ENCODE measurements at regions not wholly inside any gene's neighbourhood (a gene's known extent, or its start where the extent isn't known, plus 50 kb on each side); places are given as distances from the start of the nearest gene placed in this dataset.

DNA sequence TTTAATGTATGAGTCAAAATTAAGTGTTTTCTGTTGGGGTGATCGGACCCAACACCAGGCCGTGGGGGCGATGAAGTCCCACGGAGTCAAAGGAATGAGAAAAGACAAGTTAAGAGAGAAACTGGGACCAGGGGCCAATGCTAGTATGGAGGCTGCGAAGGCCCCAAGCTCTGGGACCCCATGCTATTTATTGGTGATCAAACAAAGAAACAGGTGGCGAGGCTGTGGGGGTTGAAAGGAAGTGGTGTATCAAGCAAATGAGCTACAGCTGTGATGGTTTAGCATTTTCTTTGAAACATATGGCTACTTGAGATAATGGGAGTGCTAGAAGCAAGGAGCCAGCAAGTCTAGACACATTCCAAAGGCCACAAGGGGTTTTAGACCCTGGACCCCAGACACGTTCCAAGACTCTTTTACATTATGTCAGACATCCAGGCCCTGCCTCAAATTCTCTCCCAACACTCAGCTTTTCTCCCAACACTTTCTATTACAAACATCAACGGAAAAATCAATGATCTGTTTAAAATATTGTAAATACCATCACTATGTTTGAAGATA lies 56.0 kb upstream of the SNRPN start:
- Histone ChIP-seq H3K27me3 (ENCODE audit: control insufficient read depth in 1 of 2, insufficient read depth in 1 of 2, low read length in 2 of 2) (no peaks in the 10 kb centered on the region), H3K79me1 (replicated peaks; ENCODE audit: low read length, poor library complexity, severe bottlenecking) (no peaks in the 10 kb centered on the region), H2AFZ (ENCODE audit: low read depth, low read length) (no peak overlapping the region), H3K27ac (ENCODE audit: low read length, poor library complexity, severe bottlenecking) (no peak overlapping the region), H3K4me2 (ENCODE audit: low read length, poor library complexity, severe bottlenecking) (no peak overlapping the region), H3K4me1 (ENCODE audit: control insufficient read depth, insufficient read depth, low read depth, low read length) (no peaks in the 10 kb centered on the region), H3K23ac (ENCODE audit: low read length in 2 of 2) (no peak overlapping the region), H3K14ac (ENCODE audit: low read length in 2 of 2) (no peak overlapping the region), H3K4ac (ENCODE audit: low read depth in 1 of 2, low read length in 2 of 2) (no peak overlapping the region), H2BK12ac (ENCODE audit: low read length in 2 of 2) (no peak overlapping the region), H3K9me3 (ENCODE audit: control insufficient read depth, low read length) (peaks cover 33% of the 10 kb centered on the region), H3K36me3 (ENCODE audit: control insufficient read depth in 1 of 2, insufficient read depth in 2 of 2, low read depth in 1 of 2, low read length in 2 of 2) (no peaks in the 10 kb centered on the region), H4K8ac (ENCODE audit: low read length) (no peak overlapping the region), H2BK15ac (ENCODE audit: low read depth, poor library complexity, severe bottlenecking) (no peak overlapping the region), H3K18ac (ENCODE audit: low read depth in 1 of 2, low read length in 2 of 2) (no peak overlapping the region), H3K9ac (ENCODE audit: low read length) (no peak overlapping the region), H2BK120ac (ENCODE audit: low read depth, low read length) (no peak overlapping the region), H3K4me3 (ENCODE audit: insufficient read depth in 1 of 2, low read depth in 1 of 2, low read length in 2 of 2) (no peak overlapping the region), H4K91ac (ENCODE audit: low read length) (no peak overlapping the region), H2BK5ac (ENCODE audit: low read depth, low read length, poor library complexity, severe bottlenecking) (no peak overlapping the region), H2AK5ac (ENCODE audit: low read length, severe bottlenecking) (no peak overlapping the region)
- WGBS, result 46% methylated on average over 7 of the region's 8 CpGs
- DNase-seq, result no peak

- H3K9me3 ChIP-seq (ENCODE audit: control insufficient read depth, low read length), result peaks cover 33% of the 10 kb centered on the region
- no peak overlapping the region for H2BK15ac ChIP-seq (ENCODE audit: low read depth, poor library complexity, severe bottlenecking)
- no peak overlapping the region for H3K4ac ChIP-seq (ENCODE audit: low read depth in 1 of 2, low read length in 2 of 2)
- WGBS, result 73% methylated on average over 3 of the region's 3 CpGs
- H3K4me1 ChIP-seq (ENCODE audit: control insufficient read depth, insufficient read depth, low read depth, low read length), result no peaks in the 10 kb centered on the region
- no peak overlapping the region for H3K4me2 ChIP-seq (ENCODE audit: low read length, poor library complexity, severe bottlenecking)
- no peak overlapping the region for H2BK120ac ChIP-seq (ENCODE audit: low read depth, low read length)
- H3K27me3 ChIP-seq (ENCODE audit: control insufficient read depth in 1 of 2, insufficient read depth in 1 of 2, low read length in 2 of 2), result no peaks in the 10 kb centered on the region
- no peak overlapping the region for H2BK12ac ChIP-seq (ENCODE audit: low read length in 2 of 2)
- no peak overlapping the region for H3K23ac ChIP-seq (ENCODE audit: low read length in 2 of 2)
- no peak overlapping the region for H4K91ac ChIP-seq (ENCODE audit: low read length)
- H3K14ac ChIP-seq (ENCODE audit: low read length in 2 of 2), result no peak overlapping the region
- H4K8ac ChIP-seq (ENCODE audit: low read length), result no peak overlapping the region
- H3K79me1 ChIP-seq (replicated peaks; ENCODE audit: low read length, poor library complexity, severe bottlenecking), result no peaks in the 10 kb centered on the region
- peak; percentile 4 for DNase-seq
- no peaks in the 10 kb centered on the region for H3K36me3 ChIP-seq (ENCODE audit: control insufficient read depth in 1 of 2, insufficient read depth in 2 of 2, low read depth in 1 of 2, low read length in 2 of 2)
- H2AK5ac ChIP-seq (ENCODE audit: low read length, severe bottlenecking), result no peak overlapping the region
- H3K9ac ChIP-seq (ENCODE audit: low read length), result no peak overlapping the region
- no peak overlapping the region for H2AFZ ChIP-seq (ENCODE audit: low read depth, low read length)
- no peak overlapping the region for H3K27ac ChIP-seq (ENCODE audit: low read length, poor library complexity, severe bottlenecking)
- no peak overlapping the region for H2BK5ac ChIP-seq (ENCODE audit: low read depth, low read length, poor library complexity, severe bottlenecking)
- no peak overlapping the region for H3K18ac ChIP-seq (ENCODE audit: low read depth in 1 of 2, low read length in 2 of 2)
- no peak overlapping the region for H3K4me3 ChIP-seq (ENCODE audit: insufficient read depth in 1 of 2, low read depth in 1 of 2, low read length in 2 of 2)
These were observed 55.4 kb upstream of the SNRPN start for GRCh38 chr15:24899367-24899766.

GRCh38 chr15:24899795-24900194 lies 55.0 kb upstream of the SNRPN start:
- Histone ChIP-seq H3K9me3 (ENCODE audit: control insufficient read depth, low read length) (peaks cover 31% of the 10 kb centered on the region), H3K4me1 (ENCODE audit: control insufficient read depth, insufficient read depth, low read depth, low read length) (no peaks in the 10 kb centered on the region), H3K14ac (ENCODE audit: low read length in 2 of 2) (no peak overlapping the region), H2BK12ac (ENCODE audit: low read length in 2 of 2) (no peak overlapping the region), H3K18ac (ENCODE audit: low read depth in 1 of 2, low read length in 2 of 2) (no peak overlapping the region), H3K4me2 (ENCODE audit: low read length, poor library complexity, severe bottlenecking) (no peak overlapping the region), H2AFZ (ENCODE audit: low read depth, low read length) (no peak overlapping the region), H3K4ac (ENCODE audit: low read depth in 1 of 2, low read length in 2 of 2) (no peak overlapping the region), H2AK5ac (ENCODE audit: low read length, severe bottlenecking) (no peak overlapping the region), H4K8ac (ENCODE audit: low read length) (no peak overlapping the region), H3K79me1 (replicated peaks; ENCODE audit: low read length, poor library complexity, severe bottlenecking) (no peaks in the 10 kb centered on the region), H3K23ac (ENCODE audit: low read length in 2 of 2) (no peak overlapping the region), H3K27ac (ENCODE audit: low read length, poor library complexity, severe bottlenecking) (no peak overlapping the region), H3K9ac (ENCODE audit: low read length) (no peak overlapping the region), H3K27me3 (ENCODE audit: control insufficient read depth in 1 of 2, insufficient read depth in 1 of 2, low read length in 2 of 2) (no peaks in the 10 kb centered on the region), H2BK5ac (ENCODE audit: low read depth, low read length, poor library complexity, severe bottlenecking) (no peak overlapping the region), H3K36me3 (ENCODE audit: control insufficient read depth in 1 of 2, insufficient read depth in 2 of 2, low read depth in 1 of 2, low read length in 2 of 2) (no peaks in the 10 kb centered on the region), H4K91ac (ENCODE audit: low read length) (no peak overlapping the region), H2BK15ac (ENCODE audit: low read depth, poor library complexity, severe bottlenecking) (no peak overlapping the region), H2BK120ac (ENCODE audit: low read depth, low read length) (no peak overlapping the region), H3K4me3 (ENCODE audit: insufficient read depth in 1 of 2, low read depth in 1 of 2, low read length in 2 of 2) (no peak overlapping the region)
- DNase-seq, result no peak
- 62% methylated on average over 2 of the region's 2 CpGs for WGBS

DNA sequence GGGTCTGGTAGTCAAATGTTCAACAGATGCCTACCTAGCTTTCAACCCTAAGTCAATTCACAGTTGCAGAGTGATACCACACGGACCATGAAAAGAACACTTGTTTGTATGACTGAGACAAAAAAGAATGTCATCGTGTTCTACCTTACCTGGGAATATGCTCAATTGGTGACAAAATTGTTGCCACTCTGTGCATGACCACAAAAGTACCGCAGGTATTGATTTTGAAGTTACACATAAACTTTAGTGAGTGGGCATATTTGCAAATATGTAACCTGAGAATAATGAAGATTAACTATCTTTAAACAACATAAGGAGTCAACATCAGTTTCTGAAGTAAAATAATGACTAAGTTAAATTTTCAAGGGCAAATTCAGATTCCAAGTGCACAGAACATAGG lies 53.4 kb upstream of the SNRPN start:
- 69% methylated on average over 2 of the region's 3 CpGs for WGBS
- no peak overlapping the region for H3K18ac ChIP-seq (ENCODE audit: low read depth in 1 of 2, low read length in 2 of 2)
- H2AFZ ChIP-seq (ENCODE audit: low read depth, low read length), result no peak overlapping the region
- H2BK120ac ChIP-seq (ENCODE audit: low read depth, low read length), result no peak overlapping the region
- no peak overlapping the region for H4K91ac ChIP-seq (ENCODE audit: low read length)
- H3K27me3 ChIP-seq (ENCODE audit: control insufficient read depth in 1 of 2, insufficient read depth in 1 of 2, low read length in 2 of 2), result no peaks in the 10 kb centered on the region
- H4K8ac ChIP-seq (ENCODE audit: low read length), result no peak overlapping the region
- no peak overlapping the region for H3K4me3 ChIP-seq (ENCODE audit: insufficient read depth in 1 of 2, low read depth in 1 of 2, low read length in 2 of 2)
- H3K14ac ChIP-seq (ENCODE audit: low read length in 2 of 2), result no peak overlapping the region
- H2AK5ac ChIP-seq (ENCODE audit: low read length, severe bottlenecking), result no peak overlapping the region
- H3K36me3 ChIP-seq (ENCODE audit: control insufficient read depth in 1 of 2, insufficient read depth in 2 of 2, low read depth in 1 of 2, low read length in 2 of 2), result no peaks in the 10 kb centered on the region
- H3K9ac ChIP-seq (ENCODE audit: low read length), result no peak overlapping the region
- no peaks in the 10 kb centered on the region for H3K4me1 ChIP-seq (ENCODE audit: control insufficient read depth, insufficient read depth, low read depth, low read length)
- no peak overlapping the region for H3K4ac ChIP-seq (ENCODE audit: low read depth in 1 of 2, low read length in 2 of 2)
- H3K23ac ChIP-seq (ENCODE audit: low read length in 2 of 2), result no peak overlapping the region
- no peak overlapping the region for H3K4me2 ChIP-seq (ENCODE audit: low read length, poor library complexity, severe bottlenecking)
- H3K79me1 ChIP-seq (replicated peaks; ENCODE audit: low read length, poor library complexity, severe bottlenecking), result no peaks in the 10 kb centered on the region
- DNase-seq, result no peak
- peaks cover 27% of the 10 kb centered on the region for H3K9me3 ChIP-seq (ENCODE audit: control insufficient read depth, low read length)
- H2BK5ac ChIP-seq (ENCODE audit: low read depth, low read length, poor library complexity, severe bottlenecking), result no peak overlapping the region
- H2BK15ac ChIP-seq (ENCODE audit: low read depth, poor library complexity, severe bottlenecking), result no peak overlapping the region
- H2BK12ac ChIP-seq (ENCODE audit: low read length in 2 of 2), result no peak overlapping the region
- no peak overlapping the region for H3K27ac ChIP-seq (ENCODE audit: low read length, poor library complexity, severe bottlenecking)

Measured in mesenchymal stem cell (in vitro differentiated cells and primary cell).